Thyroid gland (tissue), 4 donors: ENCODE measurements at regions not wholly inside any gene's neighbourhood (a gene's known extent, or its start where the extent isn't known, plus 50 kb on each side); places are given as distances from the start of the nearest gene placed in this dataset.

Experiments used
- DNase-seq, 2 donors: peaks; one replicate each; pipeline ENCODE4 v3.0.0-alpha.2; 2019
- H3K27ac ChIP-seq, 3 donors: fragments of 200-600 bp; sonication (generic); 1 replicate in 2 of 3; 2 replicates in 1 of 3; pipeline ENCODE4 v1.5.1; 2016 to 2019; ENCODE audit warnings: mild to moderate bottlenecking in 1 of 3, moderate library complexity in 1 of 3
- H3K27me3 ChIP-seq: fragments of 200-600 bp; sonication (generic); one replicate; pipeline ENCODE4 v1.5.1; 2019
- H3K36me3 ChIP-seq, 2 donors: fragments of 200-600 bp; sonication (generic); one replicate each; pipeline ENCODE4 v1.5.1; 2016 to 2019
- H3K4me1 ChIP-seq, 2 donors: fragments of 200-600 bp; sonication (generic); one replicate each; pipeline ENCODE4 v1.5.1; 2017 to 2019
- H3K4me3 ChIP-seq, 3 donors: fragments of 200-600 bp; sonication (generic); replicated peaks in 1 of 3; 1 replicate in 2 of 3; 2 replicates in 1 of 3; pipeline ENCODE4 v1.5.1; 2016; ENCODE audit warnings: mild to moderate bottlenecking in 1 of 3
- H3K9me3 ChIP-seq: fragments of 200-600 bp; sonication (generic); one replicate; pipeline ENCODE4 v1.5.1; 2017
- CTCF ChIP-seq, 6 experiments: fragments of 200-600 bp in 3 of 6; fragments of 450-650 bp in 3 of 6; sonication (generic) in 3 of 6; IDR thresholded peaks; one replicate each; pipeline ENCODE4 v1.5.1; 2016 to 2019; ENCODE audit warnings: antibody characterized with exemption in 6 of 6, mild to moderate bottlenecking in 2 of 6, inconsistent platforms in 1 of 6, moderate library complexity in 1 of 6
- POLR2A ChIP-seq, 2 donors: fragments of 450-650 bp; IDR thresholded peaks; one replicate each; pipeline ENCODE4 v1.6.1; 2017; ENCODE audit warnings: antibody characterized with exemption in 2 of 2, mild to moderate bottlenecking in 2 of 2, moderate library complexity in 1 of 2
- WGBS, 2 donors: methylation state at CpG; one replicate each; pipeline ENCODE4 v1.1.5; 2017; 5-methylcytosine and 5-hydroxymethylcytosine counted together
- intact Hi-C: fragments of 100-400 bp; cut with DNase I; formaldehyde crosslinking; loops from one replicate; pipeline ENCODE4 v1.15.1; 2023

GRCh38 chr7:11914645-11915044 is 82.6 kb upstream of the THSD7A start:
- H3K4me1 ChIP-seq, result no peaks in the 10 kb centered on the region
- no peak for DNase-seq
- H3K27ac ChIP-seq, result no peak overlapping the region
- no peaks in the 10 kb centered on the region for H3K27me3 ChIP-seq
- WGBS, 2 donors, result 95 to 96% methylated on average over 4 of the region's 4 CpGs
- no peaks in the 10 kb centered on the region for H3K9me3 ChIP-seq
- TF ChIP-seq CTCF (IDR thresholded peaks at IDR 0.05) (no peak), POLR2A (IDR thresholded peaks at IDR 0.05) (no peak)
- H3K4me3 ChIP-seq, result no peak overlapping the region
- no peaks in the 10 kb centered on the region for H3K36me3 ChIP-seq
- intact Hi-C loops, result no loop called here

- Histone ChIP-seq H3K4me1 (no peaks in the 10 kb centered on the region), H3K36me3 (no peaks in the 10 kb centered on the region), H3K4me3 (no peak overlapping the region), H3K27me3 (no peaks in the 10 kb centered on the region), H3K9me3 (no peaks in the 10 kb centered on the region), H3K27ac (no peak overlapping the region)
- no peak for DNase-seq
- 80 to 91% methylated on average over 1 of the region's 1 CpG for WGBS, 2 donors
- TF ChIP-seq CTCF (IDR thresholded peaks at IDR 0.05) (no peak), POLR2A (IDR thresholded peaks at IDR 0.05) (no peak)
- intact Hi-C loops, result no loop called here
Observed at GRCh38 chr7:11923376-11923930, 91.5 kb upstream of the THSD7A start.

- 67 to 69% methylated on average over 3 of the region's 3 CpGs for WGBS, 2 donors
- no peak overlapping the region for H3K27ac ChIP-seq
- no peaks in the 10 kb centered on the region for H3K36me3 ChIP-seq
- intact Hi-C loops, result no loop called here
- DNase-seq, result no peak
- H3K9me3 ChIP-seq, result no peaks in the 10 kb centered on the region
- H3K4me3 ChIP-seq, result no peak overlapping the region
- no peaks in the 10 kb centered on the region for H3K4me1 ChIP-seq
- no peaks in the 10 kb centered on the region for H3K27me3 ChIP-seq
- TF ChIP-seq CTCF (IDR thresholded peaks at IDR 0.05) (no peak), POLR2A (IDR thresholded peaks at IDR 0.05) (no peak)
Observed at GRCh38 chr7:11931307-11931706, 99.3 kb upstream of the THSD7A start.

- Histone ChIP-seq H3K27me3 (no peaks in the 10 kb centered on the region), H3K36me3 (no peaks in the 10 kb centered on the region), H3K4me3 (no peak overlapping the region), H3K4me1 (no peaks in the 10 kb centered on the region), H3K9me3 (no peaks in the 10 kb centered on the region), H3K27ac (no peak overlapping the region)
- no peak for DNase-seq
- TF ChIP-seq POLR2A (IDR thresholded peaks at IDR 0.05), result no peak
- no peak for TF ChIP-seq CTCF (IDR thresholded peaks at IDR 0.05)
- 63 to 68% methylated on average over 2 of the region's 2 CpGs for WGBS, 2 donors
- intact Hi-C loops, result no loop called here
Observed at GRCh38 chr7:11934796-11935195, 102.8 kb upstream of the THSD7A start.

GRCh38 chr7:11935905-11936304 is 103.9 kb upstream of the THSD7A start:
- TF ChIP-seq POLR2A (IDR thresholded peaks at IDR 0.05) (no peak), CTCF (IDR thresholded peaks at IDR 0.05) (no peak)
- H3K9me3 ChIP-seq, result no peaks in the 10 kb centered on the region
- H3K4me3 ChIP-seq, result no peak overlapping the region
- intact Hi-C loops, result no loop called here
- H3K27me3 ChIP-seq, result no peaks in the 10 kb centered on the region
- no peaks in the 10 kb centered on the region for H3K36me3 ChIP-seq
- no peak overlapping the region for H3K27ac ChIP-seq
- DNase-seq, result no peak
- H3K4me1 ChIP-seq, result no peaks in the 10 kb centered on the region
